GM23338 (cell line): ENCODE measurements at regions not wholly inside any gene's neighbourhood (a gene's known extent, or its start where the extent isn't known, plus 50 kb on each side); places are given as distances from the start of the nearest gene placed in this dataset.

Source experiments
- ATAC-seq: fragments of 200-7000 bp; cut with Tn5 transposase; 3 replicates; pipeline ENCODE4 v1.9.1; 2020
- DNase-seq: peaks from one replicate; pipeline ENCODE4 v3.0.0-alpha.2; 2015; ENCODE audit warnings: low spot score
- H2AFZ ChIP-seq: fragments of 200-600 bp; sonication (generic); 2 replicates; pipeline ENCODE4 v1.8.0; 2016; ENCODE audit warnings: antibody characterized with exemption, mild to moderate bottlenecking, moderate library complexity
- H3F3A ChIP-seq: fragments of 200-600 bp; sonication (generic); replicated peaks from 2 replicates; pipeline ENCODE4 v1.8.0; 2017; ENCODE audit warnings: antibody characterized with exemption, mixed run types, low read depth
- H3K27ac ChIP-seq: fragments of 200-600 bp; sonication (generic); 2 replicates; pipeline ENCODE4 v1.6.1; 2016; ENCODE audit warnings: low read depth
- H3K27me3 ChIP-seq: fragments of 200-600 bp; sonication (generic); 2 replicates; pipeline ENCODE4 v1.8.0; 2016; ENCODE audit warnings: mild to moderate bottlenecking, mixed run types, moderate library complexity; ENCODE audit not compliant: insufficient read depth
- H3K36me3 ChIP-seq: fragments of 200-600 bp; sonication (generic); 2 replicates; pipeline ENCODE4 v1.8.0; 2016; ENCODE audit warnings: mild to moderate bottlenecking; ENCODE audit not compliant: insufficient read depth
- H3K4me1 ChIP-seq: fragments of 200-600 bp; sonication (generic); 2 replicates; pipeline ENCODE4 v1.8.0; 2016; ENCODE audit warnings: mild to moderate bottlenecking, moderate library complexity; ENCODE audit not compliant: insufficient read depth
- H3K4me2 ChIP-seq: fragments of 200-600 bp; sonication (generic); 2 replicates; pipeline ENCODE4 v1.7.1; 2017; ENCODE audit warnings: mixed run types
- H3K4me3 ChIP-seq: fragments of 200-600 bp; sonication (generic); 2 replicates; pipeline ENCODE4 v1.6.1; 2016; ENCODE audit warnings: mixed run types
- H3K79me2 ChIP-seq: fragments of 200-600 bp; sonication (generic); replicated peaks from 2 replicates; pipeline ENCODE4 v1.8.0; 2017; ENCODE audit warnings: mild to moderate bottlenecking; ENCODE audit not compliant: insufficient read depth
- H3K9me2 ChIP-seq: fragments of 200-600 bp; sonication (generic); 2 replicates; pipeline ENCODE4 v1.8.0; 2017; ENCODE audit not compliant: insufficient read depth
- H4K20me1 ChIP-seq: fragments of 200-600 bp; sonication (generic); replicated peaks from 2 replicates; pipeline ENCODE4 v1.8.0; 2017; ENCODE audit warnings: mild to moderate bottlenecking; ENCODE audit not compliant: insufficient read depth
- H3K27ac Mint-ChIP-seq: 2 replicates; pipeline ENCODE4 v1.8.0; 2020; ENCODE audit warnings: inconsistent platforms, mild to moderate bottlenecking, moderate library complexity, mixed read lengths
- H3K27me3 Mint-ChIP-seq: 3 replicates; pipeline ENCODE4 v1.8.0; 2022; ENCODE audit warnings: low read depth, mild to moderate bottlenecking, moderate library complexity, mixed read lengths, inconsistent platforms; ENCODE audit not compliant: insufficient read depth, poor library complexity
- H3K36me3 Mint-ChIP-seq: 3 replicates; pipeline ENCODE4 v1.8.0; 2021; ENCODE audit warnings: low read depth, mild to moderate bottlenecking, inconsistent platforms, moderate library complexity, mixed read lengths
- H3K4me1 Mint-ChIP-seq: 3 replicates; pipeline ENCODE4 v1.8.0; 2020; ENCODE audit warnings: mild to moderate bottlenecking, inconsistent platforms, mixed read lengths
- H3K4me3 Mint-ChIP-seq: 3 replicates; pipeline ENCODE4 v1.8.0; 2021; ENCODE audit warnings: moderate library complexity, mild to moderate bottlenecking, inconsistent platforms, mixed read lengths
- H3K9me3 Mint-ChIP-seq: 3 replicates; pipeline ENCODE4 v1.8.0; 2020; ENCODE audit warnings: moderate library complexity, mild to moderate bottlenecking, inconsistent platforms, mixed read lengths
- CREB1 ChIP-seq: fragments of 250-450 bp; sonication (Bioruptor Pico); IDR thresholded peaks from 2 replicates; pipeline ENCODE4 v1.5.0; 2020; ENCODE audit warnings: low read depth, mild to moderate bottlenecking, moderate library complexity
- EZH2 ChIP-seq: fragments of 200-600 bp; sonication (generic); IDR thresholded peaks from one replicate; pipeline ENCODE4 v1.8.0; 2017; ENCODE audit warnings: antibody characterized with exemption, mild to moderate bottlenecking, low read depth; ENCODE audit not compliant: unreplicated experiment
- JUNB ChIP-seq: IDR thresholded peaks from one replicate; pipeline ENCODE4 v1.6.1; 2016; ENCODE audit warnings: antibody characterized with exemption; ENCODE audit not compliant: unreplicated experiment
- POLR2AphosphoS5 ChIP-seq: IDR thresholded peaks from 2 replicates; pipeline ENCODE4 v1.6.1; 2016; ENCODE audit warnings: antibody characterized with exemption, low read depth
- ZNF114 ChIP-seq: fragments of 250-450 bp; sonication (Bioruptor Pico); IDR thresholded peaks from 2 replicates; pipeline ENCODE4 v1.5.0; 2020; ENCODE audit warnings: mild to moderate bottlenecking, moderate library complexity
- ZNF331 ChIP-seq: fragments of 250-450 bp; sonication (Bioruptor Pico); IDR thresholded peaks from 2 replicates; pipeline ENCODE4 v1.5.0; 2020; ENCODE audit warnings: low read depth, mild to moderate bottlenecking, moderate library complexity
- TF ChIP-seq, protein P1 (sequence below), 2 experiments: fragments of 200-600 bp in 1 of 2; sonication (generic) in 1 of 2; conservative IDR thresholded peaks; 2 replicates each; pipeline versions ENCODE4 v1.5.1 to v1.6.1; 2016 to 2017; ENCODE audit warnings: antibody characterized with exemption in 2 of 2, low read depth in 2 of 2, mild to moderate bottlenecking in 2 of 2, moderate library complexity in 1 of 2
- TF ChIP-seq, protein P2 (sequence below): IDR thresholded peaks from one replicate; pipeline ENCODE4 v1.6.1; 2018; ENCODE audit warnings: antibody characterized with exemption; ENCODE audit not compliant: unreplicated experiment
- TF ChIP-seq, protein P3 (sequence below): fragments of 250-450 bp; sonication (Bioruptor Pico); IDR thresholded peaks from 2 replicates; pipeline ENCODE4 v1.5.0; 2020; ENCODE audit warnings: mild to moderate bottlenecking, moderate library complexity
- TF ChIP-seq, protein P4 (sequence below): IDR thresholded peaks from 2 replicates; pipeline ENCODE4 v1.6.1; 2016; ENCODE audit warnings: antibody characterized with exemption

DNA sequence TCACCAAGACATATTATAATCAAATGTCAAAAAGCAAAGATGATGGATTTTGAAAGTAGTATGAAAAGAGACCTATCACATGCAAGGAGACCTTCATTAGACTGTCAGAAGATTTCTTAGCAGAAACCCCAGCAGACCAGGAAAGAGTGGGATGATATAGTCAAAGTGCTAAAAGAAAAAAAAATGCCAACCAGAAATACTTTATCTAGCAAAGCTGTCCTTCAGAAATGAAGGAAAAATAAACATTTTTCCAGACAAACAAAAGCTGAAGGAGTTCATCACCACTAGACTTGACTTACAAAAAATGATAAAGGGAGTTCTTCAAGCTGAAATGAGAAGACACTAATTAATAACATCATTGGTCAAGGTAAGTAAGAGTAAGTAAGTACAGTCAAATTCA lies 251.2 kb upstream of the SASH1 start (continued):
- TF ChIP-seq, protein P1, sequence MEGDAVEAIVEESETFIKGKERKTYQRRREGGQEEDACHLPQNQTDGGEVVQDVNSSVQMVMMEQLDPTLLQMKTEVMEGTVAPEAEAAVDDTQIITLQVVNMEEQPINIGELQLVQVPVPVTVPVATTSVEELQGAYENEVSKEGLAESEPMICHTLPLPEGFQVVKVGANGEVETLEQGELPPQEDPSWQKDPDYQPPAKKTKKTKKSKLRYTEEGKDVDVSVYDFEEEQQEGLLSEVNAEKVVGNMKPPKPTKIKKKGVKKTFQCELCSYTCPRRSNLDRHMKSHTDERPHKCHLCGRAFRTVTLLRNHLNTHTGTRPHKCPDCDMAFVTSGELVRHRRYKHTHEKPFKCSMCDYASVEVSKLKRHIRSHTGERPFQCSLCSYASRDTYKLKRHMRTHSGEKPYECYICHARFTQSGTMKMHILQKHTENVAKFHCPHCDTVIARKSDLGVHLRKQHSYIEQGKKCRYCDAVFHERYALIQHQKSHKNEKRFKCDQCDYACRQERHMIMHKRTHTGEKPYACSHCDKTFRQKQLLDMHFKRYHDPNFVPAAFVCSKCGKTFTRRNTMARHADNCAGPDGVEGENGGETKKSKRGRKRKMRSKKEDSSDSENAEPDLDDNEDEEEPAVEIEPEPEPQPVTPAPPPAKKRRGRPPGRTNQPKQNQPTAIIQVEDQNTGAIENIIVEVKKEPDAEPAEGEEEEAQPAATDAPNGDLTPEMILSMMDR (conservative IDR thresholded peaks at IDR 0.05; ENCODE audit: low read depth in 2 of 2): no peak
- TF ChIP-seq EZH2: no peak

DNA sequence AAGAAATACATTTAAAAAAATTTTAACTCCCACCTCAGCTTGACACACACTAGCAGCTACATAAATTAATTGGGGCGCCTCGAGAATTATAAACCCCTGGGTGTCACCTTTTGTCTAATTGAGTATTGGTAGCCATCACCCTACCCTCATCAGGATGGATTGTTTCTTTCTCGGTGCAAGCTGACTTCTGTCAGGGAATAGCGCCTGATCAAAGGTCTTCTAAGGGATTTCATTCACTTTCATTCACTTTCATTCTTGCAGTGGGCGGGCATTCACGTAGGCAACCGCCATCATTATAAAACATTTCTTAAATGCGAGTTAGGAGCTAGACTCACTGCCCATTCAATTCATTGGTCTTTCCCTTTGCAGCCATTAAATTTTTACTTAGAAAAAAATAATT lies 239.2 kb upstream of the SASH1 start:
- Histone ChIP-seq H3K27ac (no peak overlapping the region), H2AFZ (no peak overlapping the region; the same call in 1 of the 2 replicates), H3K79me2 (no peaks in the 10 kb centered on the region), H3K4me2 (no peak overlapping the region), H3K4me3 (no peak overlapping the region), H3K9me2 (0 out of 2 replicates have a peak, but pooled peaks cover 6% of the 10 kb centered on the region), H3K36me3 (no peaks in the 10 kb centered on the region), H3K27me3 (no peaks in the 10 kb centered on the region), H4K20me1 (no peaks in the 10 kb centered on the region), H3F3A (no peaks in the 10 kb centered on the region), H3K4me1 (peaks cover 7% of the 10 kb centered on the region)
- Mint-ChIP-seq H3K4me1 (peaks cover 4% of the 10 kb centered on the region; the same call in 2 of the 3 replicates), H3K36me3 (no peaks in the 10 kb centered on the region), H3K27me3 (no peaks in the 10 kb centered on the region), H3K27ac (no peak overlapping the region), H3K9me3 (no peaks in the 10 kb centered on the region), H3K4me3 (no peak overlapping the region)
- ATAC-seq (no peak), DNase-seq (no peak)
- no peak for TF ChIP-seq POLR2AphosphoS5
- no peak for TF ChIP-seq ZNF114
- TF ChIP-seq EZH2: no peak
- no peak for TF ChIP-seq JUNB
- TF ChIP-seq, protein P2, sequence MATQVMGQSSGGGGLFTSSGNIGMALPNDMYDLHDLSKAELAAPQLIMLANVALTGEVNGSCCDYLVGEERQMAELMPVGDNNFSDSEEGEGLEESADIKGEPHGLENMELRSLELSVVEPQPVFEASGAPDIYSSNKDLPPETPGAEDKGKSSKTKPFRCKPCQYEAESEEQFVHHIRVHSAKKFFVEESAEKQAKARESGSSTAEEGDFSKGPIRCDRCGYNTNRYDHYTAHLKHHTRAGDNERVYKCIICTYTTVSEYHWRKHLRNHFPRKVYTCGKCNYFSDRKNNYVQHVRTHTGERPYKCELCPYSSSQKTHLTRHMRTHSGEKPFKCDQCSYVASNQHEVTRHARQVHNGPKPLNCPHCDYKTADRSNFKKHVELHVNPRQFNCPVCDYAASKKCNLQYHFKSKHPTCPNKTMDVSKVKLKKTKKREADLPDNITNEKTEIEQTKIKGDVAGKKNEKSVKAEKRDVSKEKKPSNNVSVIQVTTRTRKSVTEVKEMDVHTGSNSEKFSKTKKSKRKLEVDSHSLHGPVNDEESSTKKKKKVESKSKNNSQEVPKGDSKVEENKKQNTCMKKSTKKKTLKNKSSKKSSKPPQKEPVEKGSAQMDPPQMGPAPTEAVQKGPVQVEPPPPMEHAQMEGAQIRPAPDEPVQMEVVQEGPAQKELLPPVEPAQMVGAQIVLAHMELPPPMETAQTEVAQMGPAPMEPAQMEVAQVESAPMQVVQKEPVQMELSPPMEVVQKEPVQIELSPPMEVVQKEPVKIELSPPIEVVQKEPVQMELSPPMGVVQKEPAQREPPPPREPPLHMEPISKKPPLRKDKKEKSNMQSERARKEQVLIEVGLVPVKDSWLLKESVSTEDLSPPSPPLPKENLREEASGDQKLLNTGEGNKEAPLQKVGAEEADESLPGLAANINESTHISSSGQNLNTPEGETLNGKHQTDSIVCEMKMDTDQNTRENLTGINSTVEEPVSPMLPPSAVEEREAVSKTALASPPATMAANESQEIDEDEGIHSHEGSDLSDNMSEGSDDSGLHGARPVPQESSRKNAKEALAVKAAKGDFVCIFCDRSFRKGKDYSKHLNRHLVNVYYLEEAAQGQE: no peak
- TF ChIP-seq, protein P3, sequence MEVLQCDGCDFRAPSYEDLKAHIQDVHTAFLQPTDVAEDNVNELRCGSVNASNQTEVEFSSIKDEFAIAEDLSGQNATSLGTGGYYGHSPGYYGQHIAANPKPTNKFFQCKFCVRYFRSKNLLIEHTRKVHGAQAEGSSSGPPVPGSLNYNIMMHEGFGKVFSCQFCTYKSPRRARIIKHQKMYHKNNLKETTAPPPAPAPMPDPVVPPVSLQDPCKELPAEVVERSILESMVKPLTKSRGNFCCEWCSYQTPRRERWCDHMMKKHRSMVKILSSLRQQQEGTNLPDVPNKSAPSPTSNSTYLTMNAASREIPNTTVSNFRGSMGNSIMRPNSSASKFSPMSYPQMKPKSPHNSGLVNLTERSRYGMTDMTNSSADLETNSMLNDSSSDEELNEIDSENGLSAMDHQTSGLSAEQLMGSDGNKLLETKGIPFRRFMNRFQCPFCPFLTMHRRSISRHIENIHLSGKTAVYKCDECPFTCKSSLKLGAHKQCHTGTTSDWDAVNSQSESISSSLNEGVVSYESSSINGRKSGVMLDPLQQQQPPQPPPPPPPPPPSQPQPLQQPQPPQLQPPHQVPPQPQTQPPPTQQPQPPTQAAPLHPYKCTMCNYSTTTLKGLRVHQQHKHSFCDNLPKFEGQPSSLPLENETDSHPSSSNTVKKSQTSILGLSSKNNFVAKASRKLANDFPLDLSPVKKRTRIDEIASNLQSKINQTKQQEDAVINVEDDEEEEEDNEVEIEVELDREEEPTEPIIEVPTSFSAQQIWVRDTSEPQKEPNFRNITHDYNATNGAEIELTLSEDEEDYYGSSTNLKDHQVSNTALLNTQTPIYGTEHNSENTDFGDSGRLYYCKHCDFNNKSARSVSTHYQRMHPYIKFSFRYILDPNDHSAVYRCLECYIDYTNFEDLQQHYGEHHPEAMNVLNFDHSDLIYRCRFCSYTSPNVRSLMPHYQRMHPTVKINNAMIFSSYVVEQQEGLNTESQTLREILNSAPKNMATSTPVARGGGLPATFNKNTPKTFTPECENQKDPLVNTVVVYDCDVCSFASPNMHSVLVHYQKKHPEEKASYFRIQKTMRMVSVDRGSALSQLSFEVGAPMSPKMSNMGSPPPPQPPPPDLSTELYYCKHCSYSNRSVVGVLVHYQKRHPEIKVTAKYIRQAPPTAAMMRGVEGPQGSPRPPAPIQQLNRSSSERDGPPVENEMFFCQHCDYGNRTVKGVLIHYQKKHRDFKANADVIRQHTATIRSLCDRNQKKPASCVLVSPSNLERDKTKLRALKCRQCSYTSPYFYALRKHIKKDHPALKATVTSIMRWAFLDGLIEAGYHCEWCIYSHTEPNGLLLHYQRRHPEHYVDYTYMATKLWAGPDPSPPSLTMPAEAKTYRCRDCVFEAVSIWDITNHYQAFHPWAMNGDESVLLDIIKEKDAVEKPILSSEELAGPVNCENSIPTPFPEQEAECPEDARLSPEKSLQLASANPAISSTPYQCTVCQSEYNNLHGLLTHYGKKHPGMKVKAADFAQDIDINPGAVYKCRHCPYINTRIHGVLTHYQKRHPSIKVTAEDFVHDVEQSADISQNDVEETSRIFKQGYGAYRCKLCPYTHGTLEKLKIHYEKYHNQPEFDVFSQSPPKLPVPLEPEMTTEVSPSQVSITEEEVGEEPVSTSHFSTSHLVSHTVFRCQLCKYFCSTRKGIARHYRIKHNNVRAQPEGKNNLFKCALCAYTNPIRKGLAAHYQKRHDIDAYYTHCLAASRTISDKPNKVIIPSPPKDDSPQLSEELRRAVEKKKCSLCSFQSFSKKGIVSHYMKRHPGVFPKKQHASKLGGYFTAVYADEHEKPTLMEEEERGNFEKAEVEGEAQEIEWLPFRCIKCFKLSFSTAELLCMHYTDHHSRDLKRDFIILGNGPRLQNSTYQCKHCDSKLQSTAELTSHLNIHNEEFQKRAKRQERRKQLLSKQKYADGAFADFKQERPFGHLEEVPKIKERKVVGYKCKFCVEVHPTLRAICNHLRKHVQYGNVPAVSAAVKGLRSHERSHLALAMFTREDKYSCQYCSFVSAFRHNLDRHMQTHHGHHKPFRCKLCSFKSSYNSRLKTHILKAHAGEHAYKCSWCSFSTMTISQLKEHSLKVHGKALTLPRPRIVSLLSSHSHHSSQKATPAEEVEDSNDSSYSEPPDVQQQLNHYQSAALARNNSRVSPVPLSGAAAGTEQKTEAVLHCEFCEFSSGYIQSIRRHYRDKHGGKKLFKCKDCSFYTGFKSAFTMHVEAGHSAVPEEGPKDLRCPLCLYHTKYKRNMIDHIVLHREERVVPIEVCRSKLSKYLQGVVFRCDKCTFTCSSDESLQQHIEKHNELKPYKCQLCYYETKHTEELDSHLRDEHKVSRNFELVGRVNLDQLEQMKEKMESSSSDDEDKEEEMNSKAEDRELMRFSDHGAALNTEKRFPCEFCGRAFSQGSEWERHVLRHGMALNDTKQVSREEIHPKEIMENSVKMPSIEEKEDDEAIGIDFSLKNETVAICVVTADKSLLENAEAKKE (CRISPR knock-in tag): no peak
- TF ChIP-seq, protein P4, sequence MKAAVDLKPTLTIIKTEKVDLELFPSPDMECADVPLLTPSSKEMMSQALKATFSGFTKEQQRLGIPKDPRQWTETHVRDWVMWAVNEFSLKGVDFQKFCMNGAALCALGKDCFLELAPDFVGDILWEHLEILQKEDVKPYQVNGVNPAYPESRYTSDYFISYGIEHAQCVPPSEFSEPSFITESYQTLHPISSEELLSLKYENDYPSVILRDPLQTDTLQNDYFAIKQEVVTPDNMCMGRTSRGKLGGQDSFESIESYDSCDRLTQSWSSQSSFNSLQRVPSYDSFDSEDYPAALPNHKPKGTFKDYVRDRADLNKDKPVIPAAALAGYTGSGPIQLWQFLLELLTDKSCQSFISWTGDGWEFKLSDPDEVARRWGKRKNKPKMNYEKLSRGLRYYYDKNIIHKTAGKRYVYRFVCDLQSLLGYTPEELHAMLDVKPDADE: no peak
- TF ChIP-seq, protein P1 (conservative IDR thresholded peaks at IDR 0.05; ENCODE audit: low read depth in 2 of 2): no peak
- TF ChIP-seq CREB1 (CRISPR knock-in tag): no peak
- no peak for TF ChIP-seq ZNF331 (CRISPR knock-in tag)
